Prostate gland (tissue), 2 donors: ENCODE measurements at regions not wholly inside any gene's neighbourhood (a gene's known extent, or its start where the extent isn't known, plus 50 kb on each side); places are given as distances from the start of the nearest gene placed in this dataset.

Source experiments
- CTCF ChIP-seq, 4 experiments: fragments of 200-600 bp in 2 of 4; fragments of 450-650 bp in 2 of 4; sonication (generic) in 2 of 4; IDR thresholded peaks; 1 replicate in 3 of 4; 2 replicates in 1 of 4; pipeline ENCODE4 v1.5.1; 2016 to 2019; ENCODE audit warnings: antibody characterized with exemption in 4 of 4, mild to moderate bottlenecking in 2 of 4, moderate library complexity in 2 of 4
- POLR2A ChIP-seq: fragments of 450-650 bp; IDR thresholded peaks from one replicate; pipeline ENCODE4 v1.6.1; 2016; ENCODE audit warnings: antibody characterized with exemption, mild to moderate bottlenecking
- POLR2AphosphoS5 ChIP-seq: sonication (generic); formaldehyde crosslinking; IDR thresholded peaks from one replicate; pipeline ENCODE4 v1.6.1; 2017; ENCODE audit warnings: antibody characterized with exemption

GRCh38 chr2:65527451-65528240, 95.2 kb upstream of the SPRED2 start:
- no peak for TF ChIP-seq CTCF (IDR thresholded peaks at IDR 0.05)
- no peak for TF ChIP-seq POLR2A
- TF ChIP-seq POLR2AphosphoS5, result no peak
